Thymus (tissue), 11 donors: ENCODE measurements at regions not wholly inside any gene's neighbourhood (a gene's known extent, or its start where the extent isn't known, plus 50 kb on each side); places are given as distances from the start of the nearest gene placed in this dataset.

ENCODE experiments used
- DNase-seq, 9 donors: peaks; one replicate each; pipeline ENCODE4 v3.0.0-alpha.2; 2013; ENCODE audit warnings: low spot score in 9 of 9, low read depth in 6 of 9, missing footprints in 1 of 9
- H3K27ac ChIP-seq, 2 donors: one replicate each; pipeline ENCODE4 v1.5.1; 2013; ENCODE audit warnings: control low read depth in 1 of 2, low read depth in 1 of 2, low read length in 1 of 2, mild to moderate bottlenecking in 1 of 2, moderate library complexity in 1 of 2
- H3K27me3 ChIP-seq, 2 donors: one replicate each; pipeline ENCODE4 v1.5.1; 2013; ENCODE audit warnings: low read length in 1 of 2; ENCODE audit not compliant: control insufficient read depth in 2 of 2, insufficient read depth in 1 of 2
- H3K36me3 ChIP-seq, 2 donors: one replicate each; pipeline ENCODE4 v1.5.1; 2013; ENCODE audit warnings: low read length in 1 of 2, mild to moderate bottlenecking in 1 of 2, moderate library complexity in 1 of 2; ENCODE audit not compliant: control insufficient read depth in 2 of 2, insufficient read depth in 2 of 2
- H3K4me1 ChIP-seq, 2 donors: one replicate each; pipeline ENCODE4 v1.5.1; 2013; ENCODE audit warnings: low read length in 2 of 2; ENCODE audit not compliant: control insufficient read depth in 2 of 2, insufficient read depth in 2 of 2
- H3K4me3 ChIP-seq, 2 donors: one replicate each; pipeline ENCODE4 v1.5.1; 2013; ENCODE audit warnings: low read length in 2 of 2, control low read depth in 1 of 2, mild to moderate bottlenecking in 1 of 2
- H3K9me3 ChIP-seq, 2 donors: one replicate each; pipeline ENCODE4 v1.5.1; 2013; ENCODE audit warnings: low read length in 1 of 2, mild to moderate bottlenecking in 1 of 2; ENCODE audit not compliant: control insufficient read depth in 2 of 2, insufficient read depth in 1 of 2
- WGBS: extraction: QIAGEN DNeasy Blood & Tissue Kit; methylation state at CpG from one replicate; pipeline ENCODE4 v1.1.7; 2013; 5-methylcytosine and 5-hydroxymethylcytosine counted together
- donor health status: healthy.

DNA sequence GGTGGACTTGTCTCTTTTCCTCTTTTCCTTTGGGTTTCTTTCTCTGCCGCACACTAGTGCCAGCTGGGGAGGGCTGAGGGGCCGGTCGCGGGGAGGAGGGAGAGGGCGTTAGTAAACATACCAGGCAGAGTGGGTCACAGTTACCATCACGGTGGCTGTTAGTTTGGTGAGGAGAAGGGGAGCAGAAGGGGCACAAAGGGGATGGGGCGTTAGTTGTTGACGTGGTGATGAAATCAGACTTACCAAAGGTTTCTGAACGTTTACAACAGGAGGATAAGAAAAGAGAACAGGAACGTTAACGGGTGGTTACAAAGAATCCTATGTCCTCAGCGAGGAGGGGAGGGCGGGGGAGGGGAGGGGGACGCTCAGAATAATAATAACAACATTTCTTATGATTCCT is 77.9 kb downstream of the PTPRS start:
- DNase-seq, result no peak

DNA sequence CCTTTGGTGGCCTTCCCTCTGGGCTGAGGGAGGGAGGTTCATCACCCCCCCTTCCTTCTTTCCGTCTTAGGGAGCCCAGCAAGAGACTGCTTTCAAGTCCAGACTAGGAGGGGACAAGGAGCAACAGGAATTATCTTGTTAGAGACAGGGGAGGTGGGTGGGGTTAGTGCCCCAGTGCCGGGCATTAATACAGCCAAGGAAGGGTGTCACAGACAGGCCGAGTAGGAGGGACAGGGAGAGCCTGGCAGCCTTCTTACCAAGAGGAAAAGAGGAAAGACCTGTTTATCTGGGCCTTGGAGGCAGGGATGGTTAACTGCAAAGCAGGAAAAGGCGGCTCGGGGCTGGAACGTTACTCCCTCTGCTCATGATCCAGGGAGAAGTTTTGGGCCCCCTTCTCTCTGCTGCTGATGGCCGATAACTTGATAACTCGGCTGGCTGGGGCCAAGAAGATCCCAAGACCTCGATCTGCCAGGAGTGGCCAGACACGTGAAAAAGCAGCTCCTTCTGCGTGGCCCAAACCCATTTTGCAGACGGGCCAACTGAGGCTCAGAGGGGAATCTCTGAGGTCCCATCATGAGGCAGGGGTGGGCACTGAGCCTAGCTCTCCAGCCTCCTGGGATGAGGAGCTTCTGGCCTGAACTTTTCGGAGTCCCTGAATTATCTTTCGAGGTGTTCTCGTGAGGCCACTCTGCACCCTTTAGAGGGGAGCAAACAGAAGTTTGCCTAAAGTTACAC is 79.3 kb downstream of the PTPRS start:
- DNase-seq, result no peak
- no peaks in the 10 kb centered on the region for H3K27me3 ChIP-seq
- peaks cover 0 to 3% of the 10 kb centered on the region in 2 donors for H3K36me3 ChIP-seq
- H3K4me3 ChIP-seq, result no peak overlapping the region
- H3K4me1 ChIP-seq, result no peaks in the 10 kb centered on the region
- no peak overlapping the region for H3K27ac ChIP-seq
- peaks cover 0 to 18% of the 10 kb centered on the region in 2 donors for H3K9me3 ChIP-seq
- 86% methylated on average over 15 of the region's 15 CpGs for WGBS

More for the DNA sequence above, 77.9 kb downstream of the PTPRS start:
- Histone ChIP-seq H3K27ac (no peak overlapping the region), H3K27me3 (no peaks in the 10 kb centered on the region), H3K4me3 (no peak overlapping the region), H3K36me3 (peaks cover 0 to 3% of the 10 kb centered on the region in 2 donors), H3K4me1 (no peaks in the 10 kb centered on the region), H3K9me3 (peaks cover 0 to 4% of the 10 kb centered on the region in 2 donors)
- WGBS, result 89% methylated on average over 14 of the region's 14 CpGs

GRCh38 chr19:5260381-5260967 is 80.1 kb downstream of the PTPRS start:
- peaks cover 2 to 24% of the 10 kb centered on the region in 2 donors for H3K9me3 ChIP-seq
- DNase-seq, result no peak
- peak overlapping the region in 1 of 2 donors; percentile 48 for H3K27ac ChIP-seq
- no peaks in the 10 kb centered on the region for H3K4me1 ChIP-seq
- no peak overlapping the region for H3K4me3 ChIP-seq
- H3K27me3 ChIP-seq, result no peaks in the 10 kb centered on the region
- 94% methylated on average over 20 of the region's 20 CpGs for WGBS
- H3K36me3 ChIP-seq, result peaks cover 0 to 3% of the 10 kb centered on the region in 2 donors

GRCh38 chr19:5259750-5260149 is 80.9 kb downstream of the PTPRS start:
- H3K36me3 ChIP-seq, result peaks cover 0 to 3% of the 10 kb centered on the region in 2 donors
- H3K4me1 ChIP-seq, result no peaks in the 10 kb centered on the region
- H3K4me3 ChIP-seq, result no peak overlapping the region
- no peak for DNase-seq
- no peaks in the 10 kb centered on the region for H3K27me3 ChIP-seq
- H3K9me3 ChIP-seq, result peaks cover 2 to 30% of the 10 kb centered on the region in 2 donors
- WGBS, result 98% methylated on average over 4 of the region's 4 CpGs
- H3K27ac ChIP-seq, result no peak overlapping the region

- Histone ChIP-seq H3K27ac (no peak overlapping the region), H3K4me3 (no peak overlapping the region), H3K27me3 (no peaks in the 10 kb centered on the region), H3K9me3 (peaks cover 5 to 34% of the 10 kb centered on the region in 2 donors), H3K36me3 (no peaks in the 10 kb centered on the region), H3K4me1 (no peaks in the 10 kb centered on the region)
- DNase-seq, result no peak
- 97% methylated on average over 43 of the region's 43 CpGs for WGBS
Observed at GRCh38 chr19:5257155-5258045, 83.2 kb downstream of the PTPRS start.

- 97% methylated on average over 22 of the region's 22 CpGs for WGBS
- no peaks in the 10 kb centered on the region for H3K36me3 ChIP-seq
- peaks cover 5 to 34% of the 10 kb centered on the region in 2 donors for H3K9me3 ChIP-seq
- no peaks in the 10 kb centered on the region for H3K4me1 ChIP-seq
- no peak for DNase-seq
- H3K27ac ChIP-seq, result no peak overlapping the region
- no peak overlapping the region for H3K4me3 ChIP-seq
- no peaks in the 10 kb centered on the region for H3K27me3 ChIP-seq
Observed at GRCh38 chr19:5255602-5256231, 84.9 kb downstream of the PTPRS start.

- Histone ChIP-seq H3K27me3 (no peaks in the 10 kb centered on the region), H3K36me3 (no peaks in the 10 kb centered on the region), H3K4me3 (no peak overlapping the region), H3K9me3 (peaks cover 5 to 34% of the 10 kb centered on the region in 2 donors), H3K4me1 (no peaks in the 10 kb centered on the region), H3K27ac (no peak overlapping the region)
- DNase-seq, result no peak
- WGBS, result 98% methylated on average over 1 of the region's 1 CpG
Observed at GRCh38 chr19:5254944-5255343, 85.7 kb downstream of the PTPRS start.

DNA sequence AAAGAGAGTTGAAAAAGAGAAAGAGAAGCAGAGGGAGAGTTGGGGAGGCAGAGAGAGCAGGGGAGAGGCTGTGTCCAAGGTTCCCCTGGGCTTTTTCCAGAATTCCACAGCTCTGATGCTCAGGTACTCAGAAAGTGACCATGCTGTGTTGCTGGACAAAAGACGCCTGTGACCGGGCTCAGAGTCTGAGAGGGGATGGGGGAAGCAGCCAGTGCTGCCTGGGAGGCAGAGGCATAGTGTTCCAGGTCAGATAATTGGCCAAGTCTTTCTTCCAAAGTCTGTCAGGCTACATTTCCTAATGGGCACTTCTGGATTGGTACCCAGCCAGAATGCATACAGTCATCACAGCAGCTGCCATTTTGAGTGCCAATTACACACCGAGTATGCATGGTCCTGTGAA is 86.1 kb downstream of the PTPRS start:
- Histone ChIP-seq H3K4me1 (no peaks in the 10 kb centered on the region), H3K9me3 (peaks cover 5 to 34% of the 10 kb centered on the region in 2 donors), H3K27me3 (no peaks in the 10 kb centered on the region), H3K4me3 (no peak overlapping the region), H3K27ac (no peak overlapping the region), H3K36me3 (no peaks in the 10 kb centered on the region)
- no peak for DNase-seq
- 79% methylated on average over 3 of the region's 3 CpGs for WGBS
